ENCODE measurements at regions not wholly inside any gene's neighbourhood (a gene's known extent, or its start where the extent isn't known, plus 50 kb on each side); places are given as distances from the start of the nearest gene placed in this dataset.

GRCh38 chrX:147853701-147854100 is 58.0 kb upstream of the FMR1 start (continued):
- no peak for TF ChIP-seq REST (IDR thresholded peaks at IDR 0.05; ENCODE audit: low read depth)
- TF ChIP-seq CBX3 (IDR thresholded peaks at IDR 0.05; ENCODE audit: low read depth), result no peak
- no peak for TF ChIP-seq EZH2 (IDR thresholded peaks at IDR 0.05)
- no peak for TF ChIP-seq FOSL1 (IDR thresholded peaks at IDR 0.05; ENCODE audit: low read depth)
- no peak for TF ChIP-seq ZFX (IDR thresholded peaks at IDR 0.05)
- no peak for TF ChIP-seq ATF3 (IDR thresholded peaks at IDR 0.05)
- no peak for TF ChIP-seq JUND (IDR thresholded peaks at IDR 0.05)

- intact Hi-C loops (cut with micrococcal nuclease), result no loop called here
- no peak for TF ChIP-seq SP1 (IDR thresholded peaks at IDR 0.05; ENCODE audit: low read depth)
- TF ChIP-seq REST (IDR thresholded peaks at IDR 0.05; ENCODE audit: low read depth), result no peak
- no peak for TF ChIP-seq ZNF274 (IDR thresholded peaks at IDR 0.05; ENCODE audit: low read depth, low read length)
- TF ChIP-seq POLR2A (IDR thresholded peaks at IDR 0.05; ENCODE audit: borderline replicate concordance, extremely low read depth, insufficient read depth, insufficient read length), result no peak
- TF ChIP-seq CEBPB (IDR thresholded peaks at IDR 0.05; ENCODE audit: low read depth), result no peak
- TF ChIP-seq CTCF (IDR thresholded peaks at IDR 0.05 in 2 of 3, conservative IDR thresholded peaks at IDR 0.05 in 1 of 3; ENCODE audit: borderline replicate concordance in 1 of 3, insufficient read depth in 1 of 3, low read depth in 2 of 3, low read length in 2 of 3), result no peak
- TF ChIP-seq ATF3 (IDR thresholded peaks at IDR 0.05), result no peak
- no peak for TF ChIP-seq TCF7L2 (IDR thresholded peaks at IDR 0.05; ENCODE audit: borderline replicate concordance, extremely low read depth, insufficient read depth, insufficient read length)
- TF ChIP-seq ZBTB33 (IDR thresholded peaks at IDR 0.05; ENCODE audit: extremely low read depth, insufficient replicate concordance, low read length), result no peak
These were observed 52.1 kb upstream of the FMR1 start for GRCh38 chrX:147859666-147860065.

More at GRCh38 chrX:147859666-147860065, 52.1 kb upstream of the FMR1 start:
- no peaks in the 10 kb centered on the region for H3K27me3 ChIP-seq (ENCODE audit: insufficient read depth, low read length)
- H3K9me2 ChIP-seq (ENCODE audit: insufficient read depth), result no peaks in the 10 kb centered on the region
- H4K20me1 ChIP-seq (ENCODE audit: insufficient read depth), result no peaks in the 10 kb centered on the region
- no peaks in the 10 kb centered on the region for H3K36me3 ChIP-seq (ENCODE audit: control insufficient read depth in 1 of 2, insufficient read depth in 2 of 2, low read length in 2 of 2)
- ATAC-seq, result no peak
- ChIA-PET CTCF (no interaction called here), RAD21 (ENCODE audit: low non-redundant PET in 1 of 2, low total read pairs in 2 of 2, uncharacterized antibody in 2 of 2, unreplicated experiment in 2 of 2) (no interaction called here), POLR2A (no interaction called here)
- no peak overlapping the region for H3K4me2 ChIP-seq (ENCODE audit: low read length)
- no peak overlapping the region for H2AFZ ChIP-seq (ENCODE audit: low read depth, low read length, poor library complexity, severe bottlenecking)
- H3K27ac ChIP-seq (ENCODE audit: low read depth, low read length), result no peak overlapping the region
- DNase-seq (ENCODE audit: low read depth, low spot score), result no peak
- H3K4me3 ChIP-seq (replicated peaks in 1 of 2; ENCODE audit: low read depth in 1 of 2, low read length in 2 of 2), result no peak overlapping the region
- H3K9me3 ChIP-seq (ENCODE audit: control insufficient read depth in 1 of 2, insufficient read depth in 1 of 2, low read depth in 1 of 2, low read length in 2 of 2), result no peaks in the 10 kb centered on the region
- no peak overlapping the region for H3K9ac ChIP-seq (ENCODE audit: low read length)
- H3K4me1 ChIP-seq (ENCODE audit: control insufficient read depth in 1 of 2, insufficient read depth in 2 of 2, low read length in 2 of 2), result no peaks in the 10 kb centered on the region
- no peaks in the 10 kb centered on the region for H3K79me2 ChIP-seq (ENCODE audit: insufficient read depth, low read length)
- no TSS peak for BruUV-seq (replicated peaks)
